ENCODE measurements at regions not wholly inside any gene's neighbourhood (a gene's known extent, or its start where the extent isn't known, plus 50 kb on each side); places are given as distances from the start of the nearest gene placed in this dataset.

GRCh38 chr14:53278602-53279506, 125.7 kb upstream of the DDHD1 start:
- no peaks in the 10 kb centered on the region for H4K20me1 ChIP-seq (ENCODE audit: insufficient read depth, low read length)
- H3F3A ChIP-seq (ENCODE audit: insufficient read depth, low read length), result no peaks in the 10 kb centered on the region
- H2AFZ ChIP-seq (ENCODE audit: low read length), result no peak overlapping the region
- H3K4me1 ChIP-seq (ENCODE audit: insufficient read depth, low read length, severe bottlenecking), result no peaks in the 10 kb centered on the region
- H3K9me3 ChIP-seq (ENCODE audit: low read length), result no peaks in the 10 kb centered on the region
- H3K36me3 ChIP-seq (ENCODE audit: insufficient read depth, low read length), result no peaks in the 10 kb centered on the region
- no peaks in the 10 kb centered on the region for H3K9me2 ChIP-seq (ENCODE audit: low read depth, low read length)
- H3K4me3 ChIP-seq (ENCODE audit: low read depth, low read length, poor library complexity, severe bottlenecking), result no peak overlapping the region
- H3K27me3 ChIP-seq (ENCODE audit: insufficient read depth, low read length), result no peaks in the 10 kb centered on the region
- no peak overlapping the region for H3K27ac ChIP-seq (ENCODE audit: low read depth, low read length, poor library complexity, severe bottlenecking)
- no peaks in the 10 kb centered on the region for H3K79me2 ChIP-seq (ENCODE audit: insufficient read depth, low read length)
- H3K9ac ChIP-seq (ENCODE audit: low read length), result no peak overlapping the region
- TF ChIP-seq CTCF (IDR thresholded peaks at IDR 0.05; ENCODE audit: low read length) (no peak), EZH2 (IDR thresholded peaks at IDR 0.05; ENCODE audit: borderline replicate concordance, low read length) (no peak)
- H3K4me2 ChIP-seq (ENCODE audit: low read length), result no peak overlapping the region

- H3K27me3 ChIP-seq (ENCODE audit: insufficient read depth, low read length), result no peaks in the 10 kb centered on the region
- no peaks in the 10 kb centered on the region for H3K9me2 ChIP-seq (ENCODE audit: low read depth, low read length)
- no peaks in the 10 kb centered on the region for H3K79me2 ChIP-seq (ENCODE audit: insufficient read depth, low read length)
- H3K4me2 ChIP-seq (ENCODE audit: low read length), result no peak overlapping the region
- H3K36me3 ChIP-seq (ENCODE audit: insufficient read depth, low read length), result no peaks in the 10 kb centered on the region
- H3K4me1 ChIP-seq (ENCODE audit: insufficient read depth, low read length, severe bottlenecking), result no peaks in the 10 kb centered on the region
- no peaks in the 10 kb centered on the region for H3F3A ChIP-seq (ENCODE audit: insufficient read depth, low read length)
- H3K4me3 ChIP-seq (ENCODE audit: low read depth, low read length, poor library complexity, severe bottlenecking), result no peak overlapping the region
- H3K9me3 ChIP-seq (ENCODE audit: low read length), result no peaks in the 10 kb centered on the region
- H3K27ac ChIP-seq (ENCODE audit: low read depth, low read length, poor library complexity, severe bottlenecking), result no peak overlapping the region
- no peak overlapping the region for H3K9ac ChIP-seq (ENCODE audit: low read length)
- TF ChIP-seq CTCF (IDR thresholded peaks at IDR 0.05; ENCODE audit: low read length) (no peak), EZH2 (IDR thresholded peaks at IDR 0.05; ENCODE audit: borderline replicate concordance, low read length) (no peak)
- H2AFZ ChIP-seq (ENCODE audit: low read length), result no peak overlapping the region
- no peaks in the 10 kb centered on the region for H4K20me1 ChIP-seq (ENCODE audit: insufficient read depth, low read length)
Measured at GRCh38 chr14:53273671-53274072, 120.5 kb upstream of the DDHD1 start.

- Histone ChIP-seq H4K20me1 (ENCODE audit: insufficient read depth, low read length) (no peaks in the 10 kb centered on the region), H3K4me3 (ENCODE audit: low read depth, low read length, poor library complexity, severe bottlenecking) (no peak overlapping the region), H3K9me2 (ENCODE audit: low read depth, low read length) (no peaks in the 10 kb centered on the region), H3F3A (ENCODE audit: insufficient read depth, low read length) (no peaks in the 10 kb centered on the region), H3K9me3 (ENCODE audit: low read length) (no peaks in the 10 kb centered on the region), H3K27ac (ENCODE audit: low read depth, low read length, poor library complexity, severe bottlenecking) (no peak overlapping the region), H3K4me2 (ENCODE audit: low read length) (no peak overlapping the region), H3K27me3 (ENCODE audit: insufficient read depth, low read length) (no peaks in the 10 kb centered on the region), H3K4me1 (ENCODE audit: insufficient read depth, low read length, severe bottlenecking) (no peaks in the 10 kb centered on the region), H2AFZ (ENCODE audit: low read length) (no peak overlapping the region), H3K79me2 (ENCODE audit: insufficient read depth, low read length) (no peaks in the 10 kb centered on the region), H3K36me3 (ENCODE audit: insufficient read depth, low read length) (no peaks in the 10 kb centered on the region), H3K9ac (ENCODE audit: low read length) (no peak overlapping the region)
- TF ChIP-seq CTCF (IDR thresholded peaks at IDR 0.05; ENCODE audit: low read length), result no peak
- TF ChIP-seq EZH2 (IDR thresholded peaks at IDR 0.05; ENCODE audit: borderline replicate concordance, low read length), result no peak
Measured at GRCh38 chr14:53265025-53265424, 111.9 kb upstream of the DDHD1 start.
